ENCODE measurements at regions not wholly inside any gene's neighbourhood (a gene's known extent, or its start where the extent isn't known, plus 50 kb on each side); places are given as distances from the start of the nearest gene placed in this dataset.

DNA sequence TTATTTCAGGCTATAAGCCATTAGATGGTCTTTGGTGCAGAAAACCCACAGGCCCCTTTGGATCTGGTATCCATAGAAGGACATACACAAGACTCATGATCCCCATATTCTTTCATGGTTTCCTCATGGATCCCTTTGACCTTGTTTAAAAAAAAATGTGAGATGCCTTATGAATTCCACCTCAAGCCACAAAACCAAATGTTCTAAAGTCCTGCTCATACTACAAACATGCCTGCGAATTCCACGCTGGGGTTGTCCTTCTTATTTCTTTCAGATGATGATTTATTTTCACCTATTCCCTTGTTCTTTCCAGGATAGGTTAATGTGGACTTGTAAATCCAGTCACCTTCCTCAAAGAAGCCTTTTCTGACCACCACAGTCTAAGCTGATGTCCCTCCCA, 256.9 kb upstream of the DPYD start:
- Histone ChIP-seq H3K4me1 (ENCODE audit: control insufficient read depth, insufficient read depth, low read length) (no peaks in the 10 kb centered on the region), H3K27me3 (ENCODE audit: control insufficient read depth, insufficient read depth, low read length) (no peaks in the 10 kb centered on the region), H3K9ac (ENCODE audit: low read length) (no peak overlapping the region), H3K4me3 (ENCODE audit: low read depth, low read length) (no peak overlapping the region), H3K9me3 (ENCODE audit: control insufficient read depth, insufficient read depth, low read depth, low read length) (no peaks in the 10 kb centered on the region), H3K27ac (ENCODE audit: low read depth, low read length) (no peak overlapping the region), H3K36me3 (ENCODE audit: control insufficient read depth, insufficient read depth, low read length) (no peaks in the 10 kb centered on the region)

DNA sequence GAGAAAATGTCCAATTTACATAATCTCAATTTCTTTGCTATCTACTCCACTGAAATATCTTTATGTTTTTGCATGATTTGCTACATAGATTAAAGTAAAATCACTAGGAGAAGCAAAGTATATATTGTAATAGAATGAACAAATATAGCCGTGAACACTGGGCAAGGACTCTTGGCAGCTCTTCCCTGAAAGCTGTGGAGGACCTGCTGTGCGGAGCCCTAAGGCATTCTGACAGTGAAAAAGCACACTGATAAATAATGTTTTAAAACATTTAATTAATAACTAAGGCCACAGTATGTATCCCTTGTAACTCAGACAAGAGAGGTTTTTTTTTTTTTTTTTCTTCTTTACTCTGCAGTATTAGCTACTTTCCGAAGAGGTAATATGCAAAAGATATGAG, 256.1 kb upstream of the DPYD start:
- Histone ChIP-seq H3K36me3 (ENCODE audit: control insufficient read depth, insufficient read depth, low read length) (no peaks in the 10 kb centered on the region), H3K4me1 (ENCODE audit: control insufficient read depth, insufficient read depth, low read length) (no peaks in the 10 kb centered on the region), H3K27me3 (ENCODE audit: control insufficient read depth, insufficient read depth, low read length) (no peaks in the 10 kb centered on the region), H3K4me3 (ENCODE audit: low read depth, low read length) (no peak overlapping the region), H3K9ac (ENCODE audit: low read length) (no peak overlapping the region), H3K9me3 (ENCODE audit: control insufficient read depth, insufficient read depth, low read depth, low read length) (no peaks in the 10 kb centered on the region), H3K27ac (ENCODE audit: low read depth, low read length) (no peak overlapping the region)

DNA sequence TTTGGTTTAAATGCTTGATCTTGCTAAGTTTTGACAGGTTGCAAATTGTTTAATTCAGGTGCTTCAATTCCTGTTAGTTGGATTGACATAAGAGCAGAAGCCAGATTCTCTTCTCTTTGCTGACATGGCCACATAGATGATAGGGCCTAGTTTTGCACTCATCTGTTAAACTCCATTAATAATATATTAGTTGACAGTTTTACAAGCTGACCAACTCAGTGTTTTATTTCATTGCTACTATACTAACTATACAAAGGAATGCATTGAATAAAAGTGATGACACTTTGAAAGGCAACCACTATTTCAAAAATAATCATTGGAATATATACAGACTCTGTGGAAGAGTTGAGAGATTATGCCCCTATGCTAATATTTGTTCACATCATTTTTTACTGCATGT, 255.6 kb upstream of the DPYD start:
- H3K4me1 ChIP-seq (ENCODE audit: control insufficient read depth, insufficient read depth, low read length) = no peaks in the 10 kb centered on the region
- H3K4me3 ChIP-seq (ENCODE audit: low read depth, low read length) = no peak overlapping the region
- H3K27me3 ChIP-seq (ENCODE audit: control insufficient read depth, insufficient read depth, low read length) = no peaks in the 10 kb centered on the region
- no peaks in the 10 kb centered on the region for H3K36me3 ChIP-seq (ENCODE audit: control insufficient read depth, insufficient read depth, low read length)
- H3K9ac ChIP-seq (ENCODE audit: low read length) = no peak overlapping the region
- no peaks in the 10 kb centered on the region for H3K9me3 ChIP-seq (ENCODE audit: control insufficient read depth, insufficient read depth, low read depth, low read length)
- H3K27ac ChIP-seq (ENCODE audit: low read depth, low read length) = no peak overlapping the region

DNA sequence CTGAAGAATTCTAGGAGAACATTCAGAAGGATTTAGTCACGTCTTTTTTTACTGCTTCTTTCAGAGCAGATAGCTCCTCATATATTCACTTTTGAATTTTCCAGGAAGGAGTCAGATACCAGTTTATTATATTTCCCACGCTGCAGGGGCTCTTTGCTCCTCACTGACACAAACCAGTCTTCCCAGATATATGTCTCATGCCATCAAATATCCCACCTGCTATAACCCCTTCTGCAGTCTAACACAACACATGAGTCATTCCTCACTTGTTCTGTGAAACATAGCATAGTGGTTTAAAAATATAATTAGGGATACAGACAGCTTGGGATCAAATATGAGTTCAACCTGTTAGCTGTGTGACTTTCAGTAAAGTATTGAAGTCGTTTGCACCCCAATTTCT, 251.7 kb upstream of the DPYD start:
- no peaks in the 10 kb centered on the region for H3K36me3 ChIP-seq (ENCODE audit: control insufficient read depth, insufficient read depth, low read length)
- H3K4me3 ChIP-seq (ENCODE audit: low read depth, low read length) = no peak overlapping the region
- no peaks in the 10 kb centered on the region for H3K27me3 ChIP-seq (ENCODE audit: control insufficient read depth, insufficient read depth, low read length)
- no peaks in the 10 kb centered on the region for H3K4me1 ChIP-seq (ENCODE audit: control insufficient read depth, insufficient read depth, low read length)
- H3K27ac ChIP-seq (ENCODE audit: low read depth, low read length) = no peak overlapping the region
- H3K9ac ChIP-seq (ENCODE audit: low read length) = no peak overlapping the region
- H3K9me3 ChIP-seq (ENCODE audit: control insufficient read depth, insufficient read depth, low read depth, low read length) = no peaks in the 10 kb centered on the region

DNA sequence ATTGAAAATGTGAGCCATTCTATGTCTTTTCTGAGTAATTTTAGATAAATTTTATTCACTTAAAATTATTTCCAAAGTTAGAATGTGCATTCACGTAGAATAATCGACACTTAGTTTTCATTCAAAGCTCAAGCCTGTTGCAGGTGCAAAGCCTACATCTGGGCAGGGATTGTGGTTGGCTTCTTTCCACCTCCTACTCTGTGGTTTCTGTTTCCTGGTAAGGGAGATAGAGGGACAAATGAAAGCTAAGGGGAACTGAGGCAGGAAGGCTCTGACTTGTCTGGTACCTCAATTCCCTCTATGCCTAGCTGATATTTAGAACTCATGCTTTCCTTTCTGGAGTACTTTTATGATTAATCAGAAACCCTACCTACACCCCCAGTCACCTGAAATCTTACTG, 251.2 kb upstream of the DPYD start:
- H3K27me3 ChIP-seq (ENCODE audit: control insufficient read depth, insufficient read depth, low read length) = no peaks in the 10 kb centered on the region
- no peaks in the 10 kb centered on the region for H3K4me1 ChIP-seq (ENCODE audit: control insufficient read depth, insufficient read depth, low read length)
- H3K4me3 ChIP-seq (ENCODE audit: low read depth, low read length) = no peak overlapping the region
- H3K9ac ChIP-seq (ENCODE audit: low read length) = no peak overlapping the region
- H3K36me3 ChIP-seq (ENCODE audit: control insufficient read depth, insufficient read depth, low read length) = no peaks in the 10 kb centered on the region
- no peak overlapping the region for H3K27ac ChIP-seq (ENCODE audit: low read depth, low read length)
- H3K9me3 ChIP-seq (ENCODE audit: control insufficient read depth, insufficient read depth, low read depth, low read length) = no peaks in the 10 kb centered on the region

DNA sequence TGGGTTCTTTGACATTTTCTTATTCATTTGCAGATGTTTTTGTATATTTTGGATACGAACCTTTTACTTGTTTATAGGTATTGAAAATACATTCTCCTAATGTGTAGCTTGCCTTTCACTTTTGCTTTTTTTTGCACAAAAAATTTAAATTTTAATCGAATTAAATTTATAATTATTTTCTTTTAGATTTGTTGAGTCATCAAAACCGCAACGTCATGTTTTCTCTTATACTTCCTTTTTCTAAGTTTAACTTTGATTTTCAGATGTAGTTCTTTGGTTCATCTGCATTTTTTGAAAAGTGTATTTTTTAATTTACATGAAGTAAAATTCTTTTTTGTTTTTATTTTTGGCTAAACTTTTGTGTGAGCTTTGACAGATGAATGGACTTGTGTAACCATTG, 243.7 kb upstream of the DPYD start:
- Histone ChIP-seq H3K9me3 (ENCODE audit: control insufficient read depth, insufficient read depth, low read depth, low read length) (no peaks in the 10 kb centered on the region), H3K27ac (ENCODE audit: low read depth, low read length) (no peak overlapping the region), H3K4me3 (ENCODE audit: low read depth, low read length) (no peak overlapping the region), H3K27me3 (ENCODE audit: control insufficient read depth, insufficient read depth, low read length) (no peaks in the 10 kb centered on the region), H3K4me1 (ENCODE audit: control insufficient read depth, insufficient read depth, low read length) (no peaks in the 10 kb centered on the region), H3K9ac (ENCODE audit: low read length) (no peak overlapping the region), H3K36me3 (ENCODE audit: control insufficient read depth, insufficient read depth, low read length) (no peaks in the 10 kb centered on the region)

DNA sequence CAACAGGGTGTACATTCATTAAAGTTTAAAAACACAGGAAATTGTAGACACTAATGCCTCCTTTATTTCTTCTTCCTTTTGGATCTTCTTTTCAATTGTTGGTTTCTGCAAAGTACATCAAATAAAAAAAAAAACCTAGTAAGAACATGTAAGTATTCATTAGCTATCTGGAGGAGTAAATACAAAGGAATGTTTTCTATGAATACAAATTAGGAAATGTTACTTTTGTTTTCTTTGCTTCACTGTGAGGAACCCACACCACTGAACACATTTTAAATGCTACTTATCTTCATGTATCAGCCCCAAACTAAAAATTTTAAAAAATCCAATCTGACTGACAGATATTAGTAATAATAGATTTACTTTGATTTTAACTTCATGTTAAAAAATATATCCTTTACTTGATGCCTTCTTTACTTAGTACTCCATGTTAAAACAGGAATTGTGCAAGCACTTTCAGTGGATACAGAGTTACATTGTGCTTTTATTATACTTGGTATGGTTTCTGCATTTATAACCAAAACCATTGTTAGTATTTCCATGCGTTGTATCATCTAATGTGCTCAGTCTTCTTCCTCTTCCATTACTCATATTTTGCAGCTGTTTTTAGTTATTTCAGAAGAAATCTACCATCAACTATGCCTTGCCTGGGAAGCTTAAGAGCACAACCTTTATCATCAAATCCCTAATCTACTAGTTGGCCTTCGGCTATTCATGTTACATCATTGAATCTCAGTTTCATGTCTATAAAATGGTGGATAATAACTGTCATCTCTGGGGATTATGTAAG, 236.9 kb upstream of the DPYD start:
- Histone ChIP-seq H3K9me3 (ENCODE audit: control insufficient read depth, insufficient read depth, low read depth, low read length) (no peaks in the 10 kb centered on the region), H3K4me3 (ENCODE audit: low read depth, low read length) (no peak overlapping the region), H3K36me3 (ENCODE audit: control insufficient read depth, insufficient read depth, low read length) (no peaks in the 10 kb centered on the region), H3K9ac (ENCODE audit: low read length) (no peak overlapping the region), H3K4me1 (ENCODE audit: control insufficient read depth, insufficient read depth, low read length) (no peaks in the 10 kb centered on the region), H3K27ac (ENCODE audit: low read depth, low read length) (no peak overlapping the region), H3K27me3 (ENCODE audit: control insufficient read depth, insufficient read depth, low read length) (no peaks in the 10 kb centered on the region)

DNA sequence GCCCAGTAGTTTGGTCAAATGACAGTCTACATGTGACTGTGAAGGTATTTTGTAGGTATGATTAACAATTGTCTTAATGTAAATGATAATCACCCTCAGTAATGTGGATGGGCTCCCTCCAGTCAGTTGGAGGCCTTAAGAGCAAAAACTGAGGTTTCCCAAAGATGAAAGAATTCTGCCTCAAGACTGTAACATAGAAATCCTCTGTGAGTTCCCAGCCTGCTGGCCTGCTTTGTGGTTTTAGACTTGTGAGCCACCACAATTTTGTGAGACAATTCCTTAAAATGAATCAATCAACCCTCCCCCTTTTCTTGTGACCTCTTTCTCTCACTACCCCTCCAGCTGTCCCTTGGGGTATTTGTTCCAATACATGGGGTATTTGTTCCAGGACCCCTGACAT, 226.4 kb upstream of the DPYD start:
- no peaks in the 10 kb centered on the region for H3K36me3 ChIP-seq (ENCODE audit: control insufficient read depth, insufficient read depth, low read length)
- H3K4me1 ChIP-seq (ENCODE audit: control insufficient read depth, insufficient read depth, low read length) = no peaks in the 10 kb centered on the region
- H3K27ac ChIP-seq (ENCODE audit: low read depth, low read length) = no peak overlapping the region
- H3K9me3 ChIP-seq (ENCODE audit: control insufficient read depth, insufficient read depth, low read depth, low read length) = no peaks in the 10 kb centered on the region
- no peak overlapping the region for H3K4me3 ChIP-seq (ENCODE audit: low read depth, low read length)
- H3K27me3 ChIP-seq (ENCODE audit: control insufficient read depth, insufficient read depth, low read length) = no peaks in the 10 kb centered on the region
- no peak overlapping the region for H3K9ac ChIP-seq (ENCODE audit: low read length)

DNA sequence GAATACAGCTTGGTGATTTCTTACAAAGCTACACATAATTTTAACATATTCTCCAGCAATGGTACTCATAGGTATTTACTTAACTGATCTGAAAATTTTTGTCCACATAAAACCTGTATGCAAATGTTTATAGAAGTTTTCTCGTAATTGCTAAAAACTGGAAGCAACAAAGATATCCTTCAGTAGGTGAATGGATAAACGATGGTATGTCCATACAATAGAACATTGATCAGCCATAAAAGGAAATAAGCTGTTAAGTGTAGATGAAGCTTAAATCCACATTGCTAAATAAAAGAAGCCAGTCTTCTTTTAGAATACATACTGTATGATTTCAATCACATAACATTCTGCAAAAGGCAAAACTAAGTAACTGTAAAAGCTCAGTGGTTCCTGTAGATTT, 224.8 kb upstream of the DPYD start:
- H3K36me3 ChIP-seq (ENCODE audit: control insufficient read depth, insufficient read depth, low read length) = no peaks in the 10 kb centered on the region
- no peak overlapping the region for H3K9ac ChIP-seq (ENCODE audit: low read length)
- no peak overlapping the region for H3K27ac ChIP-seq (ENCODE audit: low read depth, low read length)
- H3K4me3 ChIP-seq (ENCODE audit: low read depth, low read length) = no peak overlapping the region
- H3K4me1 ChIP-seq (ENCODE audit: control insufficient read depth, insufficient read depth, low read length) = no peaks in the 10 kb centered on the region
- H3K27me3 ChIP-seq (ENCODE audit: control insufficient read depth, insufficient read depth, low read length) = no peaks in the 10 kb centered on the region
- H3K9me3 ChIP-seq (ENCODE audit: control insufficient read depth, insufficient read depth, low read depth, low read length) = no peaks in the 10 kb centered on the region

DNA sequence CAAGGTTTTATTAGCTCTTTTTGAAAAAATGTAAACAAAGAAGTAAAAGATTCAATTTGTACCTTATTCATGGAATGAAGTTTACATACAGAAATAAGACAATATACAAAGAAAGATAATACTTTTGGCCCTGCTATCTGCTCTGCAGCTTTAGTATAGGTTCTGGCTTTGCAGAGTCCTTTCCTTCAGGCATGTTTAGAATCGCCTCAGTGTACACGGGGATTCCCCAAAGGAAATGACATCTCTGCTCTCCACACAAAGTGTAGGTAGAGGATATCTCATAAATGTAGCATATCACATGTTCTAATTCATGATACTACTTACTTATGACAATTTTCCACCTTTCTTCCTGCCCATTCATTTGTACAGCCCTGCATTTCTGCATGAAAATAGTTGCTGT, 222.6 kb upstream of the DPYD start:
- H3K9me3 ChIP-seq (ENCODE audit: control insufficient read depth, insufficient read depth, low read depth, low read length) = no peaks in the 10 kb centered on the region
- no peak overlapping the region for H3K4me3 ChIP-seq (ENCODE audit: low read depth, low read length)
- H3K27me3 ChIP-seq (ENCODE audit: control insufficient read depth, insufficient read depth, low read length) = no peaks in the 10 kb centered on the region
- no peaks in the 10 kb centered on the region for H3K4me1 ChIP-seq (ENCODE audit: control insufficient read depth, insufficient read depth, low read length)
- no peaks in the 10 kb centered on the region for H3K36me3 ChIP-seq (ENCODE audit: control insufficient read depth, insufficient read depth, low read length)
- H3K27ac ChIP-seq (ENCODE audit: low read depth, low read length) = no peak overlapping the region
- no peak overlapping the region for H3K9ac ChIP-seq (ENCODE audit: low read length)

DNA sequence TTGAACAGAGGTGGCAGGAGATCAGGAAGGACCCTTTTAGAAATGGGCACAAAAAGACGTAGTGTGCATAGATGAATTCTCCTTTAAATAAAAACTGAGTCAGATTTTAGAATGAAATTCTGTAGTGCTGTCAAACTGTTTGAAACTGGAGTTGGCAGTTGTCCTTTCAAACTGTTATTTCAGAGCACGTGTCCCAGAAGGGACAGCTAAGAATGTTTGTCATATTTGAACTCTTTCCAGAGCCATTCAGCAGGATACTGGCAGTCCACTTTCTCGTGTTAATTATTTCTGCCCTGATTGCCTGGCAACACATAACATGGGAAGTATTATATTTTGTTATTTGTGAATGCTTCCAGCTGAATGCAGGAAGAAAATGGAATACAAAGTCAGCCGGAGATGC, 212.3 kb upstream of the DPYD start:
- Histone ChIP-seq H3K4me1 (ENCODE audit: control insufficient read depth, insufficient read depth, low read length) (no peaks in the 10 kb centered on the region), H3K27ac (ENCODE audit: low read depth, low read length) (no peak overlapping the region), H3K36me3 (ENCODE audit: control insufficient read depth, insufficient read depth, low read length) (no peaks in the 10 kb centered on the region), H3K27me3 (ENCODE audit: control insufficient read depth, insufficient read depth, low read length) (no peaks in the 10 kb centered on the region), H3K9me3 (ENCODE audit: control insufficient read depth, insufficient read depth, low read depth, low read length) (no peaks in the 10 kb centered on the region), H3K9ac (ENCODE audit: low read length) (no peak overlapping the region), H3K4me3 (ENCODE audit: low read depth, low read length) (no peak overlapping the region)

DNA sequence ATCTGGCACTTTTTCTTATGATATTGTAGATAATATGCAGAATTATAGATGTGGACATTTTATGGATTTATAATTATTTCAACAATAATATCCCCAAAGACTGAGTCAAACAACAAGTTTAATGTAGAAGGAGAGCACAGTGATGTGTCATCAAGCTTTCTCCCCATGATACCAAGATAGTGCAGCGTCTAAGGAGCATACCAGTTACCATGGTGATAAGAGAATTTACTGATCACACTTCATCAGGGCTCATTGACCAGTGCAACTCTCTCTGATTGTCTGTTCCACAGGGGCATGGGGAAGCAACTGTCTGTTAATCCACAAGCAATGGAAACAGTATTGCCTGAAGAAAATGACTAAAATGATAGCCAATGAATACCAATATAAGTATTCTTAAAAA, 209.6 kb upstream of the DPYD start:
- H3K27me3 ChIP-seq (ENCODE audit: control insufficient read depth, insufficient read depth, low read length) = no peaks in the 10 kb centered on the region
- no peak overlapping the region for H3K27ac ChIP-seq (ENCODE audit: low read depth, low read length)
- no peaks in the 10 kb centered on the region for H3K9me3 ChIP-seq (ENCODE audit: control insufficient read depth, insufficient read depth, low read depth, low read length)
- H3K9ac ChIP-seq (ENCODE audit: low read length) = no peak overlapping the region
- H3K4me3 ChIP-seq (ENCODE audit: low read depth, low read length) = no peak overlapping the region
- H3K4me1 ChIP-seq (ENCODE audit: control insufficient read depth, insufficient read depth, low read length) = no peaks in the 10 kb centered on the region
- H3K36me3 ChIP-seq (ENCODE audit: control insufficient read depth, insufficient read depth, low read length) = no peaks in the 10 kb centered on the region
